ENCODE measurements at regions not wholly inside any gene's neighbourhood (a gene's known extent, or its start where the extent isn't known, plus 50 kb on each side); places are given as distances from the start of the nearest gene placed in this dataset.

- TF ChIP-seq, protein P1, sequence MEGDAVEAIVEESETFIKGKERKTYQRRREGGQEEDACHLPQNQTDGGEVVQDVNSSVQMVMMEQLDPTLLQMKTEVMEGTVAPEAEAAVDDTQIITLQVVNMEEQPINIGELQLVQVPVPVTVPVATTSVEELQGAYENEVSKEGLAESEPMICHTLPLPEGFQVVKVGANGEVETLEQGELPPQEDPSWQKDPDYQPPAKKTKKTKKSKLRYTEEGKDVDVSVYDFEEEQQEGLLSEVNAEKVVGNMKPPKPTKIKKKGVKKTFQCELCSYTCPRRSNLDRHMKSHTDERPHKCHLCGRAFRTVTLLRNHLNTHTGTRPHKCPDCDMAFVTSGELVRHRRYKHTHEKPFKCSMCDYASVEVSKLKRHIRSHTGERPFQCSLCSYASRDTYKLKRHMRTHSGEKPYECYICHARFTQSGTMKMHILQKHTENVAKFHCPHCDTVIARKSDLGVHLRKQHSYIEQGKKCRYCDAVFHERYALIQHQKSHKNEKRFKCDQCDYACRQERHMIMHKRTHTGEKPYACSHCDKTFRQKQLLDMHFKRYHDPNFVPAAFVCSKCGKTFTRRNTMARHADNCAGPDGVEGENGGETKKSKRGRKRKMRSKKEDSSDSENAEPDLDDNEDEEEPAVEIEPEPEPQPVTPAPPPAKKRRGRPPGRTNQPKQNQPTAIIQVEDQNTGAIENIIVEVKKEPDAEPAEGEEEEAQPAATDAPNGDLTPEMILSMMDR (IDR thresholded peaks at IDR 0.05): no peak
- no peak for TF ChIP-seq POLR2A (IDR thresholded peaks at IDR 0.05)
Observed at GRCh38 chr12:84157170-84157569, 755.4 kb downstream of the SLC6A15 start.
